SK-N-SH (cell line): ENCODE measurements at regions not wholly inside any gene's neighbourhood (a gene's known extent, or its start where the extent isn't known, plus 50 kb on each side); places are given as distances from the start of the nearest gene placed in this dataset.

Experiments
- CHD2 ChIP-seq: fragments of 150-350 bp; IDR thresholded peaks from 2 replicates; pipeline ENCODE4 v1.6.1; 2018; ENCODE audit warnings: low read length; ENCODE audit not compliant: partially characterized antibody
- EP300 ChIP-seq, 2 experiments: IDR thresholded peaks; 2 replicates each; pipeline versions ENCODE4 v1.4.0 to v1.6.1; 2012; ENCODE audit warnings: borderline replicate concordance in 1 of 2, low read depth in 1 of 2, low read length in 1 of 2
- EZH2phosphoT487 ChIP-seq: fragments of 200-600 bp; sonication (generic); IDR thresholded peaks from 2 replicates; pipeline ENCODE4 v1.6.1; 2017; ENCODE audit warnings: low read depth, mixed run types, mild to moderate bottlenecking, antibody characterized with exemption, moderate library complexity, borderline replicate concordance
- FOSL2 ChIP-seq: IDR thresholded peaks from 2 replicates; pipeline ENCODE4 v1.4.0; 2012; ENCODE audit warnings: low read depth, mild to moderate bottlenecking, moderate library complexity, borderline replicate concordance
- FOXJ3 ChIP-seq: sonication (generic); formaldehyde crosslinking; IDR thresholded peaks from 2 replicates; pipeline ENCODE4 v1.5.1; 2020; ENCODE audit warnings: mild to moderate bottlenecking, missing genetic modification reagents
- FOXM1 ChIP-seq: IDR thresholded peaks from 2 replicates; pipeline ENCODE4 v1.4.0; 2012; ENCODE audit warnings: low read depth, mild to moderate bottlenecking
- GABPA ChIP-seq: IDR thresholded peaks from 2 replicates; pipeline ENCODE4 v1.4.0; 2012; ENCODE audit warnings: low read depth, mild to moderate bottlenecking
- GATA2 ChIP-seq: sonication (generic); formaldehyde crosslinking; IDR thresholded peaks from 2 replicates; pipeline ENCODE4 v1.5.0; 2020; ENCODE audit warnings: mild to moderate bottlenecking, missing genetic modification reagents
- JUND ChIP-seq: IDR thresholded peaks from 2 replicates; pipeline ENCODE4 v1.4.0; 2012
- MXI1 ChIP-seq: IDR thresholded peaks from 2 replicates; pipeline ENCODE4 v1.6.1; 2012; ENCODE audit warnings: mild to moderate bottlenecking, low read depth, low read length, improper control_type of control experiment
- NFIC ChIP-seq: IDR thresholded peaks from 2 replicates; pipeline ENCODE4 v1.4.0; 2012; ENCODE audit warnings: borderline replicate concordance
- PBX3 ChIP-seq: IDR thresholded peaks from 2 replicates; pipeline ENCODE4; 2012
- RAD21 ChIP-seq: IDR thresholded peaks from 2 replicates; pipeline ENCODE4 v1.6.1; 2012; ENCODE audit warnings: mild to moderate bottlenecking, low read length
- RFX5 ChIP-seq: IDR thresholded peaks from 2 replicates; pipeline ENCODE4 v1.6.1; 2012; ENCODE audit warnings: mild to moderate bottlenecking, improper control_type of control experiment, low read length
- SIN3A ChIP-seq: IDR thresholded peaks from 2 replicates; pipeline ENCODE4 v1.6.1; 2012; ENCODE audit warnings: low read depth, mild to moderate bottlenecking, low read length, moderate library complexity, borderline replicate concordance
- TCF12 ChIP-seq: IDR thresholded peaks from 2 replicates; pipeline ENCODE4 v1.4.0; 2012
- TEAD4 ChIP-seq: IDR thresholded peaks from 2 replicates; pipeline ENCODE4 v1.4.0; 2012; ENCODE audit warnings: mild to moderate bottlenecking, borderline replicate concordance; ENCODE audit not compliant: insufficient read depth
- YY1 ChIP-seq: IDR thresholded peaks from 2 replicates; pipeline ENCODE4 v1.4.0; 2012; ENCODE audit warnings: low read depth, mild to moderate bottlenecking
- TF ChIP-seq, protein P1 (sequence below): IDR thresholded peaks from 2 replicates; pipeline ENCODE4 v1.4.0; 2012; ENCODE audit warnings: low read depth, borderline replicate concordance
- TF ChIP-seq, protein P2 (sequence below): IDR thresholded peaks from 2 replicates; pipeline ENCODE4 v1.4.0; 2012; ENCODE audit warnings: low read depth, borderline replicate concordance
- TF ChIP-seq, protein P3 (sequence below): fragments of 200-600 bp; sonication (generic); IDR thresholded peaks from 2 replicates; pipeline ENCODE4 v1.6.1; 2017; ENCODE audit warnings: antibody characterized with exemption, mild to moderate bottlenecking, moderate library complexity
- TF ChIP-seq, protein P4 (sequence below): fragments of 150-350 bp; IDR thresholded peaks from 2 replicates; pipeline ENCODE4 v1.6.1; 2017; ENCODE audit warnings: antibody characterized with exemption, low read length, low read depth, borderline replicate concordance

DNA sequence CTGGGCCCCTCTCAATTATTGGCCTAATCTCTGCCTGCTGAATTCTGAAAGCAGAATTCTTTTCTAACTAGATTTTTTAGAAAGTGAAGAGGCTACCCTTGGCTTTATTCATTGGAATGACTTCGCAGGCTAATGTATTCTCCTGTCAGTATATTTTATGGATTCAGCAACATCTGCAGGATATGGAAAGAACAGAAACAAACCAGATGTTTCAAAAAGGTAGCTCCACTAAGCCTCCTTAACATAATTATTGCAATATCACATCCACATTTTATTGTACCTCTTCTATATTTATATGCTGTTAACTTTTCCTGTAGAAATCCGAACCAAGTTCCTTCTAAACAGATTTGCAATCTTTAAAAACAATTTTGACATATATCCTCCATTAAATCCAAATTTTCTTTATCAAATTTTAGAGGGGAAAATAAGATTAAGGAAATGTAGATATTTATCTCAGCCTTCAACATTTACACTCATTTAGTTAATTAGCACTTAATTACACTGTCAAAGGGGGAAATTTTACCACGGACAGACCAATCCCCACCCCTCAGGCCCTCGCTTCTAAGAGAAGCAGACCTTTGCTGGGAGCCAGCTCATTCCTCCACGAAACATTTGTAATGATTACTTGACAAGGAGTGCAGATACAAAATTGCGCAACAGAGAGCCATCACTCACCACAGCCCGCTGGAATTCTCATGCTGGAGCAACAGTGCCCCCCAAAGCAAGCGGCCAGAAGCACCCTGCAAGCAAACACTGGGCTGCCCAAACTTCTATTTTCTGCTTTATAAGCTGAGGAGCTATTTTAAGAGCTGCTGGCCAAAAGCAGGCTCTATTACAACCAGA is 253.4 kb downstream of the ETAA1 start (continued):
- peak; percentile 54; the same call in 1 of the 2 replicates for TF ChIP-seq GATA2 (CRISPR knock-in tag)
- peak; percentile 69 for TF ChIP-seq CHD2
- TF ChIP-seq, protein P1, sequence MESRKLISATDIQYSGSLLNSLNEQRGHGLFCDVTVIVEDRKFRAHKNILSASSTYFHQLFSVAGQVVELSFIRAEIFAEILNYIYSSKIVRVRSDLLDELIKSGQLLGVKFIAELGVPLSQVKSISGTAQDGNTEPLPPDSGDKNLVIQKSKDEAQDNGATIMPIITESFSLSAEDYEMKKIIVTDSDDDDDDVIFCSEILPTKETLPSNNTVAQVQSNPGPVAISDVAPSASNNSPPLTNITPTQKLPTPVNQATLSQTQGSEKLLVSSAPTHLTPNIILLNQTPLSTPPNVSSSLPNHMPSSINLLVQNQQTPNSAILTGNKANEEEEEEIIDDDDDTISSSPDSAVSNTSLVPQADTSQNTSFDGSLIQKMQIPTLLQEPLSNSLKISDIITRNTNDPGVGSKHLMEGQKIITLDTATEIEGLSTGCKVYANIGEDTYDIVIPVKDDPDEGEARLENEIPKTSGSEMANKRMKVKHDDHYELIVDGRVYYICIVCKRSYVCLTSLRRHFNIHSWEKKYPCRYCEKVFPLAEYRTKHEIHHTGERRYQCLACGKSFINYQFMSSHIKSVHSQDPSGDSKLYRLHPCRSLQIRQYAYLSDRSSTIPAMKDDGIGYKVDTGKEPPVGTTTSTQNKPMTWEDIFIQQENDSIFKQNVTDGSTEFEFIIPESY: no peak
- TF ChIP-seq, protein P2, sequence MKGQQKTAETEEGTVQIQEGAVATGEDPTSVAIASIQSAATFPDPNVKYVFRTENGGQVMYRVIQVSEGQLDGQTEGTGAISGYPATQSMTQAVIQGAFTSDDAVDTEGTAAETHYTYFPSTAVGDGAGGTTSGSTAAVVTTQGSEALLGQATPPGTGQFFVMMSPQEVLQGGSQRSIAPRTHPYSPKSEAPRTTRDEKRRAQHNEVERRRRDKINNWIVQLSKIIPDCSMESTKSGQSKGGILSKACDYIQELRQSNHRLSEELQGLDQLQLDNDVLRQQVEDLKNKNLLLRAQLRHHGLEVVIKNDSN: no peak
- TF ChIP-seq, protein P3, sequence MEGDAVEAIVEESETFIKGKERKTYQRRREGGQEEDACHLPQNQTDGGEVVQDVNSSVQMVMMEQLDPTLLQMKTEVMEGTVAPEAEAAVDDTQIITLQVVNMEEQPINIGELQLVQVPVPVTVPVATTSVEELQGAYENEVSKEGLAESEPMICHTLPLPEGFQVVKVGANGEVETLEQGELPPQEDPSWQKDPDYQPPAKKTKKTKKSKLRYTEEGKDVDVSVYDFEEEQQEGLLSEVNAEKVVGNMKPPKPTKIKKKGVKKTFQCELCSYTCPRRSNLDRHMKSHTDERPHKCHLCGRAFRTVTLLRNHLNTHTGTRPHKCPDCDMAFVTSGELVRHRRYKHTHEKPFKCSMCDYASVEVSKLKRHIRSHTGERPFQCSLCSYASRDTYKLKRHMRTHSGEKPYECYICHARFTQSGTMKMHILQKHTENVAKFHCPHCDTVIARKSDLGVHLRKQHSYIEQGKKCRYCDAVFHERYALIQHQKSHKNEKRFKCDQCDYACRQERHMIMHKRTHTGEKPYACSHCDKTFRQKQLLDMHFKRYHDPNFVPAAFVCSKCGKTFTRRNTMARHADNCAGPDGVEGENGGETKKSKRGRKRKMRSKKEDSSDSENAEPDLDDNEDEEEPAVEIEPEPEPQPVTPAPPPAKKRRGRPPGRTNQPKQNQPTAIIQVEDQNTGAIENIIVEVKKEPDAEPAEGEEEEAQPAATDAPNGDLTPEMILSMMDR: peak; percentile 91
- peak; percentile 34; the same call in 1 of the 2 replicates for TF ChIP-seq NFIC
- TF ChIP-seq GABPA: no peak
- TF ChIP-seq FOXJ3: peak; percentile 27; the same call in 1 of the 2 replicates
- TF ChIP-seq FOSL2: peak; percentile 35; the same call in 1 of the 2 replicates
- peak; percentile 94 for TF ChIP-seq PBX3
- TF ChIP-seq TCF12: peak; percentile 63
- TF ChIP-seq SIN3A: peak; percentile 54; the same call in 1 of the 2 replicates
- TF ChIP-seq EP300 (IDR thresholded peaks at IDR 0.05; ENCODE audit: borderline replicate concordance in 1 of 2, low read depth in 1 of 2, low read length in 1 of 2): peak; percentile 68 to 83; a peak in 3 of 4 replicates
- TF ChIP-seq JUND: no peak; the same call in 1 of the 2 replicates
- no peak for TF ChIP-seq EZH2phosphoT487
- TF ChIP-seq RAD21: peak; percentile 95
- TF ChIP-seq MXI1: no peak
- TF ChIP-seq TEAD4: peak; percentile 36; the same call in 1 of the 2 replicates
- TF ChIP-seq YY1: no peak
- TF ChIP-seq, protein P4, sequence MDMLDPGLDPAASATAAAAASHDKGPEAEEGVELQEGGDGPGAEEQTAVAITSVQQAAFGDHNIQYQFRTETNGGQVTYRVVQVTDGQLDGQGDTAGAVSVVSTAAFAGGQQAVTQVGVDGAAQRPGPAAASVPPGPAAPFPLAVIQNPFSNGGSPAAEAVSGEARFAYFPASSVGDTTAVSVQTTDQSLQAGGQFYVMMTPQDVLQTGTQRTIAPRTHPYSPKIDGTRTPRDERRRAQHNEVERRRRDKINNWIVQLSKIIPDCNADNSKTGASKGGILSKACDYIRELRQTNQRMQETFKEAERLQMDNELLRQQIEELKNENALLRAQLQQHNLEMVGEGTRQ: no peak
- no peak for TF ChIP-seq RFX5
- 0 out of 2 replicates have a peak, but pooled peaks have one; percentile 49 for TF ChIP-seq FOXM1
